ENCODE measurements at regions not wholly inside any gene's neighbourhood (a gene's known extent, or its start where the extent isn't known, plus 50 kb on each side); places are given as distances from the start of the nearest gene placed in this dataset.
"Not testable (repeated sequence)": the region's sequence is repeated elsewhere in the genome, so short reads cannot be mapped to it uniquely, and the experiment has no call there.

GRCh38 chr2:88802026-88802425 lies 110.6 kb downstream of the RPIA start:
- H3K36me3 Mint-ChIP-seq (ENCODE audit: low read depth); DNase-seq (ENCODE audit: low spot score); H3K4me1 Mint-ChIP-seq (ENCODE audit: low read depth); H3K27me3 Mint-ChIP-seq (ENCODE audit: low read depth); H3K27ac Mint-ChIP-seq; H3K9me3 Mint-ChIP-seq; H3K4me3 Mint-ChIP-seq: not testable (repeated sequence)

DNA sequence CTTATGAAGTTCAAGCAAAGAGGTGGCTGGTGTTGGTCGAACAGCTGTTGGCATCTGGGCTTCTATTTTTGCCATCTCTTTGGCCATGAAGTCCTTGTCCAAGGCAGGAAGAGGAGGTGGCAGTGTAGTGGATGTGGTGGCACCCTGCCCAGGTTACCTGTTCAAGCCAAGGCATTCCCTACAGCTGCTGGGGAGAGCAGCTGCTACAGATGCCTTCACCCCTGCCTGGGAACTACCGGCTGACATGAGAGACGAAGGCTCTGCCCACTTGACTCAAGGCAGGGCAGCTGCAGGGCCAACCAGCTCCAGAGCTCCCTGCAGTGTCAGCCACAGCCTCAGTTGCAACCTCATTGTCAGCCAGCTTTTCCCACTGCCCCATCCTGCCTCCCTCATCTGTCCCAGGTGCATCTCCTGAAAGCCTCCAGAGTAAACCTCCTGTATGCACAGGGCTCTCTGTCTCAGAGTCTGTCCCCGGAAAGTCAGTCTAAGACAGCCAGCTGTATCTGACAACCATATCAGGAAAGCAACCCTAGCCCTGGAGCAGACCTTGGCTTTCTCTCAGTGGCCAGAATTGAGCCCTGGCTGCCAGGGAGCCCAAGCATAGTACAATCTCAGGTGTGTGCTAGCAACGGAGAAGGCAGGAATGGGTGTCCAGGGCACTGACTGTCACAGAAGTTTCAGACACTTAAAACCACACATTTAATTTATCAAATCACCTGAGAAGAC lies 115.9 kb downstream of the RPIA start:
- H3K9me3 Mint-ChIP-seq: no peaks in the 10 kb centered on the region
- H3K27ac Mint-ChIP-seq: no peak overlapping the region
- no peaks in the 10 kb centered on the region for H3K4me1 Mint-ChIP-seq (ENCODE audit: low read depth)

DNA sequence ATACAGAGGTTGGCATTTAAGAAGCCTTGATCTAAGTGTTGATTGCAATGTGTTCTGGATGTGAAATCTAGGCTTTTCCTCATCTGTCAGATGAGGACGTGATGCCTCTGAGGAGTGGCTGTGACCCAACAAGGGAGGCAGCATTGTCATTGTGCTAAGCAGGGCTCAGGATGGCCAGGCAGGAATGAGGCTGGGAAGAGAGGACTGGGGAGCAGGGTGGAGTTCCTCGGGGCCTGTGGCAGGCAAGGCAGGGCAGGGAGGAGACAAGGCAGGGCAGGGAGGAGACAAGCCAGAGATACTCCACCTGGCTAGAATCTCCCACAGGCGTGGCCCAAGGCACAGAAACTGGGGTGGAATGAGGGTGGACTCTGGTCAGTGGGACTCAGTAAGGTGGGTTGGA lies 116.6 kb downstream of the RPIA start:
- Mint-ChIP-seq H3K36me3 (ENCODE audit: low read depth) (no peaks in the 10 kb centered on the region), H3K27ac (no peak overlapping the region), H3K4me3 (no peak overlapping the region), H3K27me3 (ENCODE audit: low read depth) (no peaks in the 10 kb centered on the region), H3K9me3 (no peaks in the 10 kb centered on the region), H3K4me1 (ENCODE audit: low read depth) (no peaks in the 10 kb centered on the region)
- DNase-seq (ENCODE audit: low spot score): no peak

More for the DNA sequence above, 115.9 kb downstream of the RPIA start:
- Mint-ChIP-seq H3K27me3 (ENCODE audit: low read depth) (no peaks in the 10 kb centered on the region), H3K4me3 (no peak overlapping the region), H3K36me3 (ENCODE audit: low read depth) (no peaks in the 10 kb centered on the region)
- DNase-seq (ENCODE audit: low spot score): no peak

GRCh38 chr2:88808652-88809051 lies 117.2 kb downstream of the RPIA start:
- H3K4me1 Mint-ChIP-seq (ENCODE audit: low read depth): no peaks in the 10 kb centered on the region
- H3K27me3 Mint-ChIP-seq (ENCODE audit: low read depth): no peaks in the 10 kb centered on the region
- no peak for DNase-seq (ENCODE audit: low spot score)
- H3K4me3 Mint-ChIP-seq: no peak overlapping the region
- H3K9me3 Mint-ChIP-seq: peaks cover 4% of the 10 kb centered on the region
- H3K36me3 Mint-ChIP-seq (ENCODE audit: low read depth): no peaks in the 10 kb centered on the region
- H3K27ac Mint-ChIP-seq: no peak overlapping the region

DNA sequence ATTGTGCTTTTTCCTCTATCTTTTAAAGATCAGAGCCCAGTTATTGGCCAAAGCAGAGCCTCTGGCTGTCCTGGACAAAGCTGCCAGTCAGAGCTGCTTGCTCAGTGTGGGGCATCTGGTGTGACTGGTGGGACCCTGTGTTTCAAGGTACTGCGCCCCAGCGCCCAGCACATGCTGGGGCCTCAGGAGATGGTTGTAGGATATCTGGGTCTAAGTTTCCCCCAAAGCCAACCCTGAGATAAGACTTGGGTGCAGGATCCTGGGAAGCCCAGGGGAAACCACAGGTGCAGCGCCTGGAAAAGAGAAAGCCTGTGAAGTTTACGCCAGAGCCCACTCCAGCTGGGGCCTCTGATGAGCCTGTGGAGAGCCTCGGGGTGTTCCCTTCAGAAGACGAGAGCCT lies 117.7 kb downstream of the RPIA start:
- DNase-seq (ENCODE audit: low spot score): no peak
- Mint-ChIP-seq H3K36me3 (ENCODE audit: low read depth) (no peaks in the 10 kb centered on the region), H3K27me3 (ENCODE audit: low read depth) (no peaks in the 10 kb centered on the region), H3K4me1 (ENCODE audit: low read depth) (no peaks in the 10 kb centered on the region), H3K4me3 (no peak overlapping the region), H3K9me3 (peaks cover 5% of the 10 kb centered on the region), H3K27ac (no peak overlapping the region)

DNA sequence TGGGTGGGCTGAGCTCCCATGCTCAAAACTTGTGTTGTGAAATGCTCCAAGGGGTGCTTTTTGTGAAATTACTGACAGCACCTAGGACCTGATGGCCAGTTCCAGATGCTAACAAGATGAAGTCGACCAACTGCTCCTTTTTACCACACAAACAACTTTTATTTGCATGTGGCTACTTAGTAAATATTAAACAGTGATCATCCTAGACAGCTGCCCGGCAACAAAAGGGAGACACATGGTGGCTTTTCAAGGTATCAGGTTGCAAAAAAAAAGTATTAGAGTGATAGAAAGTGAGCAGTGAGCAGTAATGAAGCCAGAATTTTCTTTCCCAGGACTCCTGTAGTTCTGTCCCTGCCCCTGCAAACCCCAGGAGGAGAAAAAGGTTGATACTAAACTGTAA lies 118.5 kb downstream of the RPIA start:
- no peaks in the 10 kb centered on the region for H3K36me3 Mint-ChIP-seq (ENCODE audit: low read depth)
- H3K27me3 Mint-ChIP-seq (ENCODE audit: low read depth): no peaks in the 10 kb centered on the region
- no peaks in the 10 kb centered on the region for H3K4me1 Mint-ChIP-seq (ENCODE audit: low read depth)
- H3K27ac Mint-ChIP-seq: no peak overlapping the region
- H3K9me3 Mint-ChIP-seq: peaks cover 11% of the 10 kb centered on the region
- no peak for DNase-seq (ENCODE audit: low spot score)
- H3K4me3 Mint-ChIP-seq: no peak overlapping the region

DNA sequence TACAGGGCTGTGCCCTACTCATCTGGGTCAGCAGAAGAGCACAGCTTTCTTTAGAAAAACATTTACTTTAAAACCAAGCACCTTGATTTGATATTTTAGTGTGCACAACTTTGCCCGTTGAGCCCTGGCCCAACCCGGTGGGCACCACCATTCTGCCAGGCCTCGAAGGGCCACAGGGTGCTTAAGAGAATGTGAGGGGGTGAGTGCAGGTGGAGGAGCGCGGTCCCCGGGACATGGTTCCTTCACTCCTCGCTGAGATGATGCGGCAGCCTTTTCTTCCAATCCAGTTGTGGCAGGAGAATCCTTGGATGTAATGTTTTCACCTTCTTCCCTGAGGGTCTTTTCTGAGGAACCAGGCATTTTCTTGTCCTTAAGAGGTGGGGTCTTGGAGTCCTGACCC lies 119.0 kb downstream of the RPIA start:
- Mint-ChIP-seq H3K9me3 (peaks cover 15% of the 10 kb centered on the region), H3K4me3 (no peak overlapping the region), H3K4me1 (ENCODE audit: low read depth) (no peaks in the 10 kb centered on the region), H3K27ac (no peak overlapping the region), H3K36me3 (ENCODE audit: low read depth) (peaks cover 3% of the 10 kb centered on the region), H3K27me3 (ENCODE audit: low read depth) (no peaks in the 10 kb centered on the region)
- no peak for DNase-seq (ENCODE audit: low spot score)

DNA sequence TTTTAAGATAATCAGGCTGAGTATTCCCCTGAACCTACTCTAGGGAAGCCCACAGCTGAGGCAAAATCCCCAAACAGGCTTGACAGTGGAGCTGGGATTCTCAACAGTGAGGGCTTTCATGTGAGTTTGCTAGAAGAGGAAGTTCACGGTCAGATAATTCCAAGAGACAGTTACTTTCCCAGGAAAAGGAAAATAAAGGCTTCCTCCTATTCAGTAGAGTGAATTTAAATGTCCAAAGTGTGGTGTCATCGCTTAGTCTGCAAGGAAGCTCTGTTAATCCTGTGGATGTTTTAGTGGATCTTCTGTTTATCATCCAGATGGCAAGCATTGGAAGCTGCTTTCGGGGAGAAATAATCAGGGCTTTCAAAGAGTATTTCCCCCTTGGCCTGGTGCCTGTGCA lies 119.8 kb downstream of the RPIA start:
- Mint-ChIP-seq H3K4me3 (no peak overlapping the region), H3K27me3 (ENCODE audit: low read depth) (no peaks in the 10 kb centered on the region), H3K4me1 (ENCODE audit: low read depth) (no peaks in the 10 kb centered on the region), H3K9me3 (peaks cover 23% of the 10 kb centered on the region), H3K36me3 (ENCODE audit: low read depth) (peaks cover 3% of the 10 kb centered on the region), H3K27ac (no peak overlapping the region)
- no peak for DNase-seq (ENCODE audit: low spot score)

DNA sequence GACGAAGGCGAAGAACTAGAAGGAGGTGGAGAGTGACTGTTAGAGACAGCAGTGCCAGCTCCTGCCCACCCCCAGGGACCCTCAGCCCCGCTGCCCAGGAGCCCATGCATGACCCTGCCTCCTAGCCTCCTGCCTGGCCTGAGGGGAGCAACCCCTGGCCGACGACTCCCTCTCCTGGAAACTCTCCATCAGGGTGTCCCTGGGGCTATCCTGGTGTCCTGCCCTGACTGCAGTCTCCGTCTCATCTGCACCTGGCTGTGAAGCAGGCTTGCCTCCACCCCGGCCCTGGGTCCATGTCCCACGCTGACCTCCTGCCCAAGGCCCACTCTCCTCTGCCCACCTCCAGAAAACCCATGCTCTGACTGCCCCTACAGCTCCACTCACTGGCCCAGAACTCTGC lies 120.2 kb downstream of the RPIA start:
- peaks cover 3% of the 10 kb centered on the region for H3K36me3 Mint-ChIP-seq (ENCODE audit: low read depth)
- H3K27ac Mint-ChIP-seq: no peak overlapping the region
- no peaks in the 10 kb centered on the region for H3K4me1 Mint-ChIP-seq (ENCODE audit: low read depth)
- H3K9me3 Mint-ChIP-seq: peaks cover 27% of the 10 kb centered on the region
- H3K27me3 Mint-ChIP-seq (ENCODE audit: low read depth): no peaks in the 10 kb centered on the region
- DNase-seq (ENCODE audit: low spot score): no peak
- no peak overlapping the region for H3K4me3 Mint-ChIP-seq

DNA sequence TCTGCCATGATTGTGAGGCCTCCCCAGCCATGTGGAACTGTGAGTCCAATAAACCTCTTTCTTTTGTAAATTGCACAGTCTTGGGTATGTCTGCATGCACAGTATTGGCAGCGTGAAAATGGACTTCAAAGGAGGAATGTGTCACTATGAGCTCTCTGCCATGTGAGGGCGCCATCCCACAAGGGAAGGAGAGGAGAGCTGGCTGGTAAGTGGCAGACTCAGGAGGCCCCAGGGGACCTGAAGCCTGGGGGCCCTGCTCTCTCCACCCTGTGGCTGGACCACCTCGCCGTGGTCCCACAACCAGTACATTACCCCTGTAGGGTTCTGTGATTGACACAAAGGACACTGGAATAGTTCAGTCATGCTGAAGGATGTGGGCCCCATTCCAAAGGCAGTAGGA lies 122.1 kb downstream of the RPIA start:
- Mint-ChIP-seq H3K36me3 (ENCODE audit: low read depth) (peaks cover 3% of the 10 kb centered on the region), H3K4me1 (ENCODE audit: low read depth) (no peaks in the 10 kb centered on the region), H3K4me3 (no peak overlapping the region), H3K9me3 (peaks cover 32% of the 10 kb centered on the region), H3K27me3 (ENCODE audit: low read depth) (no peaks in the 10 kb centered on the region), H3K27ac (no peak overlapping the region)
- no peak for DNase-seq (ENCODE audit: low spot score)

GRCh38 chr2:88815282-88815681 lies 123.8 kb downstream of the RPIA start:
- H3K4me1 Mint-ChIP-seq (ENCODE audit: low read depth): no peaks in the 10 kb centered on the region
- H3K27me3 Mint-ChIP-seq (ENCODE audit: low read depth): no peaks in the 10 kb centered on the region
- H3K4me3 Mint-ChIP-seq: no peak overlapping the region
- DNase-seq (ENCODE audit: low spot score): no peak
- no peak overlapping the region for H3K27ac Mint-ChIP-seq
- peaks cover 3% of the 10 kb centered on the region for H3K36me3 Mint-ChIP-seq (ENCODE audit: low read depth)
- H3K9me3 Mint-ChIP-seq: peaks cover 32% of the 10 kb centered on the region

DNA sequence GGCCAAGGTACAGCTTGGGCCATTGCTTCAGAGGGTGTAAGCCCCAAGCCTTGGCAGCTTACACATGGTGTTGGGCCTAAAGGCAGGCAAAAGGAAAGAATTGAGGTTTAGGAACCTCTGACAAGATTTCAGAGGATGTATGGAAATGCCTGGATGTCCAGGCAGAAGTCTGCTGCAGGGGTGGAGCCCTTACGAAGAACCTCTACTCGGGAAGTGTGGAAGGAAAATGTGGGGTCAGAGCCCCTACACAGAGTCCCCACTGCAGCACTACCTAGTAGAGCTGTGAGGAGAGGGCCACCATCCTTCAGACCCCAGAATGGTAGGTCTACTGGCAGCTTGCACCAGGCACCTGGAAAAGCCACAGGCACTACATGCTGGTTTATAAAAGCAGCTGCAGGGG lies 124.2 kb downstream of the RPIA start:
- DNase-seq (ENCODE audit: low spot score): no peak
- Mint-ChIP-seq H3K9me3 (peaks cover 32% of the 10 kb centered on the region), H3K36me3 (ENCODE audit: low read depth) (peaks cover 3% of the 10 kb centered on the region), H3K27ac (no peak overlapping the region), H3K27me3 (ENCODE audit: low read depth) (no peaks in the 10 kb centered on the region), H3K4me3 (no peak overlapping the region), H3K4me1 (ENCODE audit: low read depth) (no peaks in the 10 kb centered on the region)

GRCh38 chr2:88818381-88818780 lies 126.9 kb downstream of the RPIA start:
- H3K9me3 Mint-ChIP-seq: peaks cover 31% of the 10 kb centered on the region
- H3K4me3 Mint-ChIP-seq: no peak overlapping the region
- no peaks in the 10 kb centered on the region for H3K27me3 Mint-ChIP-seq (ENCODE audit: low read depth)
- peaks cover 3% of the 10 kb centered on the region for H3K36me3 Mint-ChIP-seq (ENCODE audit: low read depth)
- H3K4me1 Mint-ChIP-seq (ENCODE audit: low read depth): no peaks in the 10 kb centered on the region
- H3K27ac Mint-ChIP-seq: no peak overlapping the region
- no peak for DNase-seq (ENCODE audit: low spot score)

GRCh38 chr2:88824951-88825350 lies 133.5 kb downstream of the RPIA start:
- H3K9me3 Mint-ChIP-seq: no peaks in the 10 kb centered on the region
- H3K27me3 Mint-ChIP-seq (ENCODE audit: low read depth): no peaks in the 10 kb centered on the region
- no peak for DNase-seq (ENCODE audit: low spot score)
- no peak overlapping the region for H3K4me3 Mint-ChIP-seq
- H3K4me1 Mint-ChIP-seq (ENCODE audit: low read depth): no peaks in the 10 kb centered on the region
- H3K36me3 Mint-ChIP-seq (ENCODE audit: low read depth): no peaks in the 10 kb centered on the region
- no peak overlapping the region for H3K27ac Mint-ChIP-seq

DNA sequence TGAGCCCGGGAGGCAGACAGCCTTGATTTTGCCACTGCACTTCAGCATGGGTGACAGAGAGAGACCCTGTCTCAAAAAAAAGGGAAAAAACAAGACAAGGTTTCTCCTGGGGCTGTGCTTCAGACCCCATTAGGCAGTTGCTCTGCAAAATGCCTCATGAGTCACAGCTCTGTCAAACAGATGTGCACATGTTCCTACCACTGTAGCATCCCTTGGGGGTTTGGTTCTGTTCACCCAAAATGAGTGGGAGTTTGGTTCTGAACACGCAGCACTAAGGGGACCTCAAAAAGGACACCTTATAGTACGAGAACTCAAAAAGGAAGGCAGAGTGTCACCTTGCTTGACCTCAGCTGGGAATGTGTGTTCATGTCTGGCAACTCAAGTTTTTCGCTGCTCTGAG lies 134.9 kb downstream of the RPIA start:
- no peaks in the 10 kb centered on the region for H3K4me1 Mint-ChIP-seq (ENCODE audit: low read depth)
- H3K27me3 Mint-ChIP-seq (ENCODE audit: low read depth): no peaks in the 10 kb centered on the region
- no peaks in the 10 kb centered on the region for H3K9me3 Mint-ChIP-seq
- no peak overlapping the region for H3K27ac Mint-ChIP-seq
- no peak for DNase-seq (ENCODE audit: low spot score)
- H3K36me3 Mint-ChIP-seq (ENCODE audit: low read depth): no peaks in the 10 kb centered on the region
- H3K4me3 Mint-ChIP-seq: no peak overlapping the region

Data from T-helper 2 cell treated with Interferon-gamma antibody and Interleukin-4, amounts not matched to agents 5 μg/mL and 100 μg/mL, for 36 hours (primary cell).